Calu3 (cell line): ENCODE measurements at regions not wholly inside any gene's neighbourhood (a gene's known extent, or its start where the extent isn't known, plus 50 kb on each side); places are given as distances from the start of the nearest gene placed in this dataset.

Experiments
- BruUV-seq: library from RNA; stranded (reverse); fragments of 400-500 nt; replicated peaks from 2 replicates; lab custom pipeline; 2021; lab: Mats Ljungman, UMichigan
- CTCF ChIA-PET: fragments of 300-600 bp; sonication (Branson Sonifier 250); formaldehyde crosslinking; loops from one replicate; lab custom pipeline; 2022; ENCODE audit warnings: antibody characterized with exemption; lab: Charles Lee
- DNase-seq: peaks from one replicate; pipeline ENCODE4 v3.0.0; 2022
- H3K27ac Mint-ChIP-seq: one replicate; pipeline ENCODE4 v1.8.0; 2022; ENCODE audit warnings: mixed read lengths; ENCODE audit not compliant: unreplicated experiment
- H3K27me3 Mint-ChIP-seq: one replicate; pipeline ENCODE4 v1.8.0; 2022; ENCODE audit warnings: mixed read lengths; ENCODE audit not compliant: unreplicated experiment
- H3K36me3 Mint-ChIP-seq: one replicate; pipeline ENCODE4 v1.8.0; 2022; ENCODE audit warnings: mild to moderate bottlenecking, moderate library complexity, mixed read lengths; ENCODE audit not compliant: insufficient read depth, unreplicated experiment
- H3K4me1 Mint-ChIP-seq: one replicate; pipeline ENCODE4 v1.8.0; 2022; ENCODE audit warnings: mild to moderate bottlenecking, low read depth, mixed read lengths; ENCODE audit not compliant: unreplicated experiment
- H3K4me3 Mint-ChIP-seq: one replicate; pipeline ENCODE4 v1.8.0; 2022; ENCODE audit warnings: mild to moderate bottlenecking, low read depth, moderate library complexity, mixed read lengths; ENCODE audit not compliant: unreplicated experiment
- H3K9me3 Mint-ChIP-seq: one replicate; pipeline ENCODE4 v1.8.0; 2022; ENCODE audit warnings: low read depth, mixed read lengths; ENCODE audit not compliant: unreplicated experiment
- CTCF ChIP-seq: fragments of 200-600 bp; IDR thresholded peaks from one replicate; pipeline ENCODE4 v1.8.0; 2022; ENCODE audit warnings: antibody characterized with exemption; ENCODE audit not compliant: unreplicated experiment
- intact Hi-C: fragments of 100-400 bp; cut with micrococcal nuclease; formaldehyde crosslinking; loops from one replicate; pipeline ENCODE4 v1.10.0; 2022; ENCODE audit not compliant: unreplicated experiment

GRCh38 chr12:13293096-13293495, 96.6 kb downstream of the EMP1 start:
- peaks cover 2% of the 10 kb centered on the region for H3K9me3 Mint-ChIP-seq
- H3K36me3 Mint-ChIP-seq: peaks cover 6% of the 10 kb centered on the region
- CTCF ChIA-PET: interaction anchor here (0.7 kb wide), 1 partner anchor 494 kb away, joined by 4 read pairs; no protein-coding TSS in a partner anchor
- DNase-seq: no peak
- no peak overlapping the region for H3K27ac Mint-ChIP-seq
- no peak overlapping the region for H3K4me3 Mint-ChIP-seq
- peaks cover 23% of the 10 kb centered on the region for H3K27me3 Mint-ChIP-seq
- intact Hi-C loops: no loop called here
- no TSS peak for BruUV-seq
- peaks cover 21% of the 10 kb centered on the region for H3K4me1 Mint-ChIP-seq
- no peak for TF ChIP-seq CTCF

- Mint-ChIP-seq H3K27me3 (no peaks in the 10 kb centered on the region), H3K4me1 (peaks cover 24% of the 10 kb centered on the region), H3K9me3 (peaks cover 2% of the 10 kb centered on the region), H3K36me3 (peaks cover 6% of the 10 kb centered on the region), H3K4me3 (peak overlapping the region; percentile 25), H3K27ac (no peak overlapping the region)
- CTCF ChIA-PET: interaction anchor here (0.6 kb wide), 1 partner anchor 12 kb away, joined by 3 read pairs; no protein-coding TSS in a partner anchor
- no TSS peak for BruUV-seq
- no peak for DNase-seq
- TF ChIP-seq CTCF: no peak
- intact Hi-C loops: no loop called here
Measured at GRCh38 chr12:13289653-13290289, 93.2 kb downstream of the EMP1 start.

GRCh38 chr12:13288937-13289652, 92.6 kb downstream of the EMP1 start:
- Mint-ChIP-seq H3K27ac (peak overlapping the region; percentile 56), H3K9me3 (peaks cover 2% of the 10 kb centered on the region), H3K4me1 (peaks cover 24% of the 10 kb centered on the region), H3K36me3 (peaks cover 6% of the 10 kb centered on the region), H3K27me3 (no peaks in the 10 kb centered on the region), H3K4me3 (peak overlapping the region; percentile 25)
- peak; percentile 74 for DNase-seq
- no TSS peak for BruUV-seq
- intact Hi-C loops: no loop called here
- TF ChIP-seq CTCF: no peak
- CTCF ChIA-PET: interaction anchor here (0.6 kb wide), 1 partner anchor 12 kb away, joined by 3 read pairs; no protein-coding TSS in a partner anchor

- peak overlapping the region; percentile 56 for H3K27ac Mint-ChIP-seq
- peak overlapping the region; percentile 25 for H3K4me3 Mint-ChIP-seq
- no peaks in the 10 kb centered on the region for H3K27me3 Mint-ChIP-seq
- intact Hi-C loops: no loop called here
- H3K36me3 Mint-ChIP-seq: peaks cover 6% of the 10 kb centered on the region
- no peaks in the 10 kb centered on the region for H3K9me3 Mint-ChIP-seq
- DNase-seq: no peak
- TF ChIP-seq CTCF: no peak
- BruUV-seq: no TSS peak
- H3K4me1 Mint-ChIP-seq: peaks cover 24% of the 10 kb centered on the region
- CTCF ChIA-PET: no interaction called here
Measured at GRCh38 chr12:13288501-13288900, 92.0 kb downstream of the EMP1 start.
